Esophagus squamous epithelium (tissue), 4 donors: ENCODE measurements at regions not wholly inside any gene's neighbourhood (a gene's known extent, or its start where the extent isn't known, plus 50 kb on each side); places are given as distances from the start of the nearest gene placed in this dataset.

Experiments used
- CTCF ChIP-seq, 6 experiments: fragments of 450-650 bp in 4 of 6; fragments of 200-600 bp in 2 of 6; sonication (generic) in 2 of 6; IDR thresholded peaks; one replicate each; pipeline ENCODE4 v1.5.1; 2016 to 2019; ENCODE audit warnings: antibody characterized with exemption in 6 of 6, mild to moderate bottlenecking in 4 of 6, moderate library complexity in 4 of 6
- POLR2A ChIP-seq, 4 donors: fragments of 450-650 bp; IDR thresholded peaks; one replicate each; pipeline ENCODE4 v1.6.1; 2017; ENCODE audit warnings: antibody characterized with exemption in 4 of 4, mild to moderate bottlenecking in 4 of 4, moderate library complexity in 3 of 4

- TF ChIP-seq CTCF (IDR thresholded peaks at IDR 0.05), result no peak
- no peak for TF ChIP-seq POLR2A (IDR thresholded peaks at IDR 0.05)
Measured at GRCh38 chr4:159520074-159520473, 417.2 kb downstream of the RAPGEF2 start.
